ENCODE measurements at regions not wholly inside any gene's neighbourhood (a gene's known extent, or its start where the extent isn't known, plus 50 kb on each side); places are given as distances from the start of the nearest gene placed in this dataset.
"Not testable (repeated sequence)": the region's sequence is repeated elsewhere in the genome, so short reads cannot be mapped to it uniquely, and the experiment has no call there.

GRCh38 chr3:27554706-27555105, 70.5 kb upstream of the SLC4A7 start:
- Mint-ChIP-seq H3K4me3 (no peak overlapping the region), H3K27ac (no peak overlapping the region), H3K4me1 (no peaks in the 10 kb centered on the region), H3K27me3 (no peaks in the 10 kb centered on the region), H3K36me3 (ENCODE audit: low read depth) (no peaks in the 10 kb centered on the region)
- ATAC-seq (no peak), DNase-seq (no peak)
- no peaks in the 10 kb centered on the region for H3K9me3 ChIP-seq (ENCODE audit: control insufficient read depth, low read length, poor library complexity, severe bottlenecking)

- ATAC-seq (no peak), DNase-seq (no peak)
- Mint-ChIP-seq H3K4me1 (no peaks in the 10 kb centered on the region), H3K36me3 (ENCODE audit: low read depth) (peaks cover 3% of the 10 kb centered on the region), H3K4me3 (no peak overlapping the region), H3K27ac (no peak overlapping the region), H3K27me3 (no peaks in the 10 kb centered on the region)
- no peaks in the 10 kb centered on the region for H3K9me3 ChIP-seq (ENCODE audit: control insufficient read depth, low read length, poor library complexity, severe bottlenecking)
Measured at GRCh38 chr3:27553886-27554540, 69.8 kb upstream of the SLC4A7 start.

GRCh38 chr3:27552708-27553107, 68.5 kb upstream of the SLC4A7 start:
- not testable (repeated sequence) for H3K27ac Mint-ChIP-seq; H3K4me1 Mint-ChIP-seq; H3K4me3 Mint-ChIP-seq; H3K9me3 ChIP-seq (ENCODE audit: control insufficient read depth, low read length, poor library complexity, severe bottlenecking); DNase-seq; ATAC-seq; H3K27me3 Mint-ChIP-seq; H3K36me3 Mint-ChIP-seq (ENCODE audit: low read depth)

GRCh38 chr3:27551413-27551812, 67.2 kb upstream of the SLC4A7 start:
- not testable (repeated sequence) for ATAC-seq; H3K27ac Mint-ChIP-seq; DNase-seq; H3K4me1 Mint-ChIP-seq; H3K36me3 Mint-ChIP-seq (ENCODE audit: low read depth); H3K9me3 ChIP-seq (ENCODE audit: control insufficient read depth, low read length, poor library complexity, severe bottlenecking); H3K27me3 Mint-ChIP-seq; H3K4me3 Mint-ChIP-seq

- H3K36me3 Mint-ChIP-seq (ENCODE audit: low read depth): peaks cover 3% of the 10 kb centered on the region
- no peak for ATAC-seq
- no peaks in the 10 kb centered on the region for H3K27me3 Mint-ChIP-seq
- no peak overlapping the region for H3K27ac Mint-ChIP-seq
- no peak for DNase-seq
- no peak overlapping the region for H3K4me3 Mint-ChIP-seq
- peaks cover 2% of the 10 kb centered on the region for H3K4me1 Mint-ChIP-seq
- H3K9me3 ChIP-seq (ENCODE audit: control insufficient read depth, low read length, poor library complexity, severe bottlenecking): no peaks in the 10 kb centered on the region
Measured at GRCh38 chr3:27545061-27545460, 60.9 kb upstream of the SLC4A7 start.

- Mint-ChIP-seq H3K27ac (no peak overlapping the region), H3K4me3 (no peak overlapping the region), H3K36me3 (ENCODE audit: low read depth) (peaks cover 3% of the 10 kb centered on the region), H3K4me1 (peaks cover 2% of the 10 kb centered on the region), H3K27me3 (no peaks in the 10 kb centered on the region)
- DNase-seq: no peak
- no peaks in the 10 kb centered on the region for H3K9me3 ChIP-seq (ENCODE audit: control insufficient read depth, low read length, poor library complexity, severe bottlenecking)
- ATAC-seq: no peak
Measured at GRCh38 chr3:27544372-27544865, 60.2 kb upstream of the SLC4A7 start.

- Mint-ChIP-seq H3K36me3 (ENCODE audit: low read depth) (peaks cover 3% of the 10 kb centered on the region), H3K4me3 (no peak overlapping the region), H3K27ac (no peak overlapping the region), H3K4me1 (peaks cover 2% of the 10 kb centered on the region), H3K27me3 (no peaks in the 10 kb centered on the region)
- no peaks in the 10 kb centered on the region for H3K9me3 ChIP-seq (ENCODE audit: control insufficient read depth, low read length, poor library complexity, severe bottlenecking)
- ATAC-seq: no peak
- DNase-seq: no peak
Measured at GRCh38 chr3:27542476-27542875, 58.3 kb upstream of the SLC4A7 start.

- ATAC-seq (no peak), DNase-seq (no peak)
- Mint-ChIP-seq H3K27ac (no peak overlapping the region), H3K27me3 (no peaks in the 10 kb centered on the region), H3K4me3 (no peak overlapping the region), H3K36me3 (ENCODE audit: low read depth) (peaks cover 3% of the 10 kb centered on the region), H3K4me1 (peaks cover 4% of the 10 kb centered on the region)
- H3K9me3 ChIP-seq (ENCODE audit: control insufficient read depth, low read length, poor library complexity, severe bottlenecking): no peaks in the 10 kb centered on the region
Measured at GRCh38 chr3:27540231-27540630, 56.0 kb upstream of the SLC4A7 start.

- H3K27me3 Mint-ChIP-seq: no peaks in the 10 kb centered on the region
- H3K4me3 Mint-ChIP-seq: no peak overlapping the region
- H3K4me1 Mint-ChIP-seq: peaks cover 13% of the 10 kb centered on the region
- H3K27ac Mint-ChIP-seq: no peak overlapping the region
- no peaks in the 10 kb centered on the region for H3K9me3 ChIP-seq (ENCODE audit: control insufficient read depth, low read length, poor library complexity, severe bottlenecking)
- peaks cover 3% of the 10 kb centered on the region for H3K36me3 Mint-ChIP-seq (ENCODE audit: low read depth)
- ATAC-seq (no peak), DNase-seq (no peak)
Measured at GRCh38 chr3:27536491-27536890, 52.3 kb upstream of the SLC4A7 start.

- ATAC-seq (no peak), DNase-seq (no peak)
- no peaks in the 10 kb centered on the region for H3K9me3 ChIP-seq (ENCODE audit: control insufficient read depth, low read length, poor library complexity, severe bottlenecking)
- Mint-ChIP-seq H3K36me3 (ENCODE audit: low read depth) (peaks cover 3% of the 10 kb centered on the region), H3K4me3 (no peak overlapping the region), H3K27ac (peak overlapping the region; percentile 92), H3K27me3 (no peaks in the 10 kb centered on the region), H3K4me1 (peaks cover 13% of the 10 kb centered on the region)
Measured at GRCh38 chr3:27535809-27536392, 51.7 kb upstream of the SLC4A7 start.

- ATAC-seq (peak; percentile 82), DNase-seq (peak in 1 of 3 donors; percentile 6)
- no peaks in the 10 kb centered on the region for H3K36me3 Mint-ChIP-seq (ENCODE audit: low read depth)
- peaks cover 13% of the 10 kb centered on the region for H3K4me1 Mint-ChIP-seq
- H3K27me3 Mint-ChIP-seq: no peaks in the 10 kb centered on the region
- H3K9me3 ChIP-seq (ENCODE audit: control insufficient read depth, low read length, poor library complexity, severe bottlenecking): no peaks in the 10 kb centered on the region
- H3K4me3 Mint-ChIP-seq: peak overlapping the region; percentile 75
- H3K27ac Mint-ChIP-seq: peak overlapping the region; percentile 92
Measured at GRCh38 chr3:27533718-27534573, 49.8 kb upstream of the SLC4A7 start.
